Inflammatory macrophage treated with lipopolysaccharide for 1 hour (primary cell): ENCODE measurements at regions not wholly inside any gene's neighbourhood (a gene's known extent, or its start where the extent isn't known, plus 50 kb on each side); places are given as distances from the start of the nearest gene placed in this dataset.

Source experiments
- DNase-seq, 2 donors: peaks; one replicate each; pipeline ENCODE4 v3.0.0-alpha.2; 2020 to 2022

GRCh38 chr10:28930514-28931495, 253.5 kb downstream of the BAMBI start:
- no peak for DNase-seq

DNA sequence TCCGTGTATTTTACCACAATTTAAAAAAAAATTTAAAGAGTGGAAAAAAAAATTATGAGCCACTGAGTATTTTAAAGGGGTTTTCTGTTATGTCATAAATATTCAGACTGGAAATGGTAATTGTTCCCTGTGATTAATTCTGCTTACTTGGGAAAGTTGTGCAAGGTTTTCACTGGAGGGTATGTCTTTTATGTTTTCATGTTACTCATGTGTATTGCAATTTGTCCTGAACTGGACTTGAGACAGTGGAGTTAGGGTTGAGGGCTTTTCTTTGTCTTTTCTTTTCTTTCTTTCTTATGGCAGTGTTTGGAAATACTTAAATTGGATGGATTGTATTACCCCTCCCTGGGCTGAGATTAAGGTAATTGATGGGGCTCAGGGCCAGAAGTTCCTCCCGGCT, 257.7 kb downstream of the BAMBI start:
- no peak for DNase-seq

DNA sequence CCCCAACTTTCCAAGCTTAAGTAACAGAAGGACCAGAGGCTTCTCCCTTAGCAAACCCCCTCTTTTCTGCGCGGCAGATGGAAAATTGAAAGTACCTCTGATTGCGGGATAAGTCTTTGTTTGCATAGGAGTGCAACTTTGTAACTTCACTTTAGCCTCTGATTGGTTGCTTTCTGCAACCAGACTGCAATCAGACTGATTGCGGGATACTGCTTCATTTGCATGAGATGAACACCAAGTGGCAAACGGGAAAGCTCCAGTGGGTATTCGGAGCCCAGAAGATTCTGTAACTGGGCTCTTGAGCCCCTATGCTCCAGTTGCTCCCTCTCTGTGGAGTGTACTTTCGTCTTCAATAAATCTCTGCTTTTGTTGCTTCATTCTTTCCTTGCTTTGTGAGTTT, 260.6 kb downstream of the BAMBI start:
- no peak for DNase-seq

DNA sequence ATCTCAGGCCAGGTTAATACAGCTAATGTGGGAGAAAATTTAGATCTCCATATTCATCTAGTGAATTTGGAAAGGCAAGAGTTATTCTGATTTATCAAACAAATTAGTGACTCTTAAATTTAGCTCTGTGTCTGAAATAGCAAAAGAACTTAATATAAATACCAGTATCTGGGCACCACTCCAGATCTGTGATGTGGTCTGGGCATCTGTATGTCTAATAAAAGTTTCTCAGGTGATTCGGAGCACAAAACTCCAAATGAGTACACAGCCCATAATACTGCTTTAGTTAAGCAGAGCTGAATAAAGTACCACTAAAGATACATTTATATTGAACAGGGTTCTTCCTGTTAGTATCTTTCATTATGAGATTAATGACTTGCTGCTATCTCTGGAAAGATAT, 261.4 kb downstream of the BAMBI start:
- DNase-seq, result no peak

GRCh38 chr10:28939281-28940157, 262.2 kb downstream of the BAMBI start:
- no peak for DNase-seq

DNA sequence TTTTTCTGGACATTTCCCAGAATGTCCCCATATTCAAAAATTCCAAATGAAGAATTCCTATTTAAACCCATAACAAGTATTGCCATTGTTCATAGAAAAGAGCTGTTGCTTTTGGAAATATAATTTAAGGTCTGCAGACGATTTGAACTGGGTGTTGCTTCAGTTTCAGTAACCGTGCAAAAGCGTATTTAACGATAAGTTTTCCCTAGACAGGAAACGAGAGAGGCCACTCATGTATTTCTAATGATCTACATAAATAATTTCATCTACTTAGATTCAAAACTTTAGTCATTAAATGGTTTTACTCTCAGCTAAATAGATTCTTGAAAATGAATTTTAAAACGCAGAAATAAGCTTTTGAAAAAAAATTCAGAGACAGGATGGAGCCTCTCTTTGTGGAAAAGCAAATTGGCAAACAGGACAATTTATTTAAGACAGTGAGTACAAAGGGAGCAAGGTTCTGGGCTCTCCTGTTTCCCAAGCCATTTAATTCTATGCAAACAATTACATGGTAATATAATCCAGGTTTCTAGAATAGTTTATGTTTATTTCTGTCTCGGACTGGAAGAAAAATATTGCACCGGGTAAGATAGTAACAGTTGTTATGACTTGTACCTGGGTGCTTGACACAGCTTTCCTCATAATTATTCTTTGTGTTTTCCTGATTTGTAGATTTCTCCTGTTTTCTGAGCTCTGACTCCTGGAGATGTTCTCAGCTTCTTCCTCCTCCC, 263.0 kb downstream of the BAMBI start:
- no peak for DNase-seq

DNA sequence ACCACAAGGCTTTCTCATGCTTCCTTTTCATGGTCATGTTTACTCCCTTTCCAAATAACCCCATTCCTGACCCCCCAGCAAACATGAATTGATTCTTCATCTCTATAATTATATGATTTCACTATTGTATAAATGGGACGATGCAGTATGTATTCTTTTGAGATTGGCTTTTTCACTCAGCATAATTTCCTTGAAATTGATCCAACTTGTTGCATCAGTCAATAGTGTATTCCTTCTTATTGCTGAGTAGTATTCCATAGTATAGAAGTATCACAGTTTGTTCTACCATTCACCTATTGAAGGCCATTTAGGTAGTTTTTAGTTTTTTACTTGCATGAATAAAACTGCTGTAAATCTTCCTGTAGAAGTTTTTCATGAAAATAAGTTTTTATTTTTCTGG, 264.7 kb downstream of the BAMBI start:
- no peak for DNase-seq

- no peak for DNase-seq
Observed at GRCh38 chr10:28945959-28946358, 268.6 kb downstream of the BAMBI start.

DNA sequence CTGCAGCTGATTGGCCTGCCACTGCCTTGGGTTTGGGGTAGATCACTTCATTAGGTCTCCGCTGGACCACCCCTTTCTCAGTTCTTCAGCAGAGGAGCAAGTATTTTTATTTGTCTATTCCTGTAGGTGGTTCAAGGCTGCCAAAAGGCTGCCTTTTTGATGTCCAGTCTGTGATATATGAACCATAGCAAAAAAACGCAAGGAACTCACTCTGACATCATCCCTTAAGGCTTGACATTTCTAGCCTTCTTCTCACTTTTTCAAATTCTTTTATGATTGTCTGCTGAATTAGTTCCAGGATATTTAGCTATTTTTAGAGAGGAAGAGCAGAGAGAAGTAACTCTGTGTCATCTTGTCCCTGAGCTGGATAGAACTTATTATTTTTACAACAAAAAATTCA, 269.2 kb downstream of the BAMBI start:
- no peak for DNase-seq

DNA sequence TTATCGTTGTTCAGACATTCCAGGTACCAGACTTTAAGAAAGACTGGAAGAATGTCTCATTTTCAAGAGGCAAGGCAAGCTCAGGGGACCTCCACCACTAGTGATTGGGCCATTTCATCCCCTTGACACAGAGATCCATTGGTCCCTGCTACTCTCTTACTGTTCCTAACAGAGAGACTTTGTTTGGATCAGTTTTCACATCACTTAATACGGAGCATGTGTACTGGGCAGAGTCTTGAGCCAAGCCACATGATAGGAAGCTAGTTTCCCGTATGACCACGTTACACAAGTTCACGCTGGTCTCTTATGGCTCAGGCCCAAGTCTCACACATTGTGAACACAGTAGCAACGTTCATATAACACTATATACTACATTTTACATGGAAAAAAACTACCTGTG, 269.9 kb downstream of the BAMBI start:
- DNase-seq, result no peak

DNA sequence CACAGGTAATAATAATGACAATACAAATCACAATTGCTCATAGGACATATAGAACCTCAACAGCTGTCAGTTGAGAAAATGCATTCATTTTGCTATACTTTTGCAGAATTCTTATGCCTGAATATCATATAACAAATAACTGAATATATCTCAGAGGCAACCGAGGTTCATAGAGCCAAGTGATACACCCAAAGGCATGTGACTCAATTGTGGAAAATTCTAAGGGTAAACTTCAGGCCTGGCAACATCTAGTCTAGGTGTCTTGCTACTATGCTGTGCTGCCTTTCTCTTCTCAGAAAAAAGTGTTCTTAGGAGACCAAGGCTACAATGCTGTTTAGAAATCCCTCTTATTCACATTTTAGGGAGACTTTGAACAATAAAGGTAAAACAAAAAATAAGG, 270.7 kb downstream of the BAMBI start:
- DNase-seq, result no peak

DNA sequence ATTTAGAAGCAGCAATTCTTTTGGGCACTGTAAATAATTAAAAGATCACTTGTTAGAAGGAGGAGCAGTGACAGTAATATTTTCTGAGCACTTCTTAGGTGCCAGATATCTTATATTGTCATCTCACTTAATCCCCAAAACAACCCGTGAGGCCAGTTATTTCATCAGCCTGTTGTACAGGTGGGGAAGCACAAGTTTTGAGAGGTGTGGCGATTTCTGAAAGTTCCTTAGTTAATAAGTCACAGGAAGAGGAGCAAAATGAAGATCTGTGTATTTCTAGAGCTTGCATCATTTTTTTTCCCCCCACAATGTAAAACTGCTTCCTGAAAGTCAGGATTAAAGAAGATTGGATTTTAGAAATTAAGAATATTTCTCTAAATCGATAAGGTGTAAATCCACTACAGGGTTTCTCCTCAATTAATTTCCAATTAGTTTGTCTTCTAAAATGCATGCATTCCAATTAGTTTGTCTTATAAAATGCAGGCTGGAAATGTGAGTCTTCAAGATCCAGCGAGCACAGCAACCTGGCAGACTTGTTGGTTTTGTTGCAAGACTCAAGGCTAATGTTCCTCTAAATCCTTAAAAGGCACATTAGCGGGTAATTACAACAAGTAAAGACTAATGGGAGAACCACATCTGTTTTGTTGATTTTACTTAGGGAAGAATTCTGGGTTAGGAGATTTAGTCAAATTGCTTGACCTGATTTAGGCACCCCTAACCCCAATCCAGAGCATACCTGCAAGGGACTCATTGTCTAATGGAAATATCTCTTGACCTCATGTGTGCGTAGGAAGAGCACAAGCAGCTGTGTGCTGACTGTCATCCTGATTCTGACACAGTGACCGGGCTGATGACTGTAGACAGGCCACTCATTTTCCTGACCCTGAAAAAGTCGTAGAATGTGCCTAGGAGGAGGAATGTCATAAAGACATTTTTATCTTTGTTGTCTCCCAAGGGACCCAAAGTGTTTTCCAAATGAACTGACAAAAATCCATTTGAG, 272.0 kb downstream of the BAMBI start:
- DNase-seq, result no peak

DNA sequence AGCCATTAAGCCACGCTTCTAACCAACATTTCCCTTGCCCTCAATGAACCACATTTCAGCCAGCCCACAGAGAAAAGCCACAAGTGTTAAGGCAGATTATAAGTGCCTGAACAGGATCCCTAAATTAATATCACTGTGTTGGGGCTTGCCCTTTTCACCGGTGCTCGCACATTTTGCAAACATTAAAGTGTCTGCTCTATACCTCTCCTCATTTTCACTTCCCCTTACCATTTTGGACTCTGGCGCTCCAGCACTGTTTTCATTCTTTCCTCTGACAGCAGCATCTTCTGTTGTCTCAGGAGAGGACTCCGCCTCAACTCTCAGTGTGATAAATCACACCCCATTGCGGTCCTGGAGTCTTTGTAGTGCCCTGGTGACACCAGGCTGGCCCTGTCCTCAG, 274.2 kb downstream of the BAMBI start:
- no peak for DNase-seq

- DNase-seq, result no peak
Observed at GRCh38 chr10:28952523-28952922, 275.2 kb downstream of the BAMBI start.

GRCh38 chr10:28954211-28954610, 276.9 kb downstream of the BAMBI start:
- no peak for DNase-seq

DNA sequence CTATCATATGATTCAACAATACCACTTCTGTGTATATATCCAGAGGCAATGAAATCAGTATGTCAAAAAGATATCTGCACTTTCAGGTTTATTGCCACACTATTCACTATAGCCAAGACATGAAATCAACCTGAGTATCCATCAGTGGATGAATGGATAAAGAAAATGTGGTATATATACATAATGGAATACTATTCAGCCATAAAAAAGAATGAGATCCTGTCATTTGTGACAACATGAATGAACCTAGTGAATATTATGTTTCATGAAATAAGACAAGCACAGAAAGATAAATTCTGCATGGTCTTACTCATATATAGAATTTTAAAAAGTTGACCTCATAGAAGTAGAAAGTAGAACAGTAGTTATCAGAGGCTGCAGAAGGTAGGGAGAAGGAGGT, 281.1 kb downstream of the BAMBI start:
- DNase-seq, result no peak

DNA sequence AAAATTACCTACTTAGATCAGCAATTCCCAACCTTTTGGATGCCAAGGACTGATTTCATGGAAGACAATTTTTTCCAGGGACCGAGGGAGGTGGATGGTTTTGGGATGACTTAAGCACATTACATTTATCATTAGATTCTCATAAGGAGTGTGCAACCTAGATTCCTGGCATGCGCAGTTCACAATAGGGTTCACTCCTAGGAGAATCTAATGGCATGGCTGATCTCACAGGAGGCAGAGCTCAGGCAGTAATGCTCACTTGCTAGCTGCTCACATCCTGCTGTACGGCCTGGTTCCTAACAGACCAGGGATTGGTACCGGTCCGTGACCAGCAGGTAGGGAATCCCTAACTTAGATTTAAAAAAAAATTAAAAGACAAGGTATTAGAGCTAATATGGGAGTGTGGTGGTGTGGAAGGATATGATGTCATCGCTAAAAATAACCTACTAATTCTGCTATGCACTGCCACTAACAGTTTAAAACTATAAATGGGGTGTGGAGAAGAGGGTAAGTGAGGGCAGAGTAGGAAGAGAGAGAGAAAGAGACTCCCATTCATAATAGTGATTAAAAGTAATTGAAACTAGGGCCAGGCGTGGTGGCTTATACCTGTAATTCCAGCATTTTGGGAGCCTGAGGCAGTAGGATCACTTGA, 282.7 kb downstream of the BAMBI start:
- DNase-seq, result no peak

DNA sequence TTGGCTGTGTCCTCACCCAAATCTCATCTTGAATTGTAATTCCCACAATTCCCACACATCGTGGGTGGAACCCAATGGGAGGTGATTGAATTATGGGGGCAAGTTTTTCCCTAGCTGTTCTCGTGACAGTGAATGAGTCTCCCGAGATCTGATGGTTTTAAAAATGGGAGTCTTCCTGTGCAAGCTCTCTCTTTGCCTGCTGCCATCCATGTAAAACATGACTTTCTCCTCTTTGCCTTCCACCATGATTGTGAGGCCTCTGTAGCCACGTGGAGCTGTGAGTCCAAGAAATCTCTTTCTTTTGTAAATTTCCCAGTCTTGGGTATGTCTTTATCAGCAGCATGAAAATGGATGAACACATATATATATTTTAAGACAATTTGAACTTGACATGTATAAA, 285.4 kb downstream of the BAMBI start:
- DNase-seq, result no peak

DNA sequence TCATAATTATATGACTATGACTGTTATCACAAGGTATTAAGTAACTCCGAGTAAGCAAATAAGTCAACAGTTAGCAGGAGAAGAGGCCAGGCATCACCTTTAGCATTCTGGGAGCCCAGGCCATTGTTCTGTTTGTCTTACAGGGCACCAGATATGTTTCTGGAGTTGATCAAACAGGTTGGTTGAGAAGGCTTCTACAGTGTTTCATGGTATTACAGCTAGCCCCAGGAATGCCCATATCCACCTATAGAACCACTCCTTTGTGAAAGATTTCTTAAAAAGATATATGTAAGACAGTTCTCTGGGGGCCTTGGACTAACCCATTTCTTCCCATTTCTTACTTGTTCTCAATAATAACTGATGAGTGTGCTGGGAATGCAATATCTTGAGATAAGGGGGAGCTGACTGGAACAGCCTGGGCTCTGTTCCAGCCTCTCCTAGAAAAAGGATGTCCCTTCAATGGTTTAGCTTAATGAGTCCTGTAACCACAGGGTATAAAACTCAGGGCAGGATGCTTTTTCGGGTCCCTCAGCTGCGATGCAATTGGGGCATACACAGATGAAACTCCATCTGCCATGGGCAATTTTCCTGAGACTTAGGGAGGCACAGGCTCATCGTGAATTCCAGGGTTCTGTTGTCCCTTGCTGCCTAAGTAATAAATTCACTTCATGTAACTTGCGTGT, 286.4 kb downstream of the BAMBI start:
- no peak for DNase-seq

GRCh38 chr10:28965937-28966336, 288.6 kb downstream of the BAMBI start:
- no peak for DNase-seq

DNA sequence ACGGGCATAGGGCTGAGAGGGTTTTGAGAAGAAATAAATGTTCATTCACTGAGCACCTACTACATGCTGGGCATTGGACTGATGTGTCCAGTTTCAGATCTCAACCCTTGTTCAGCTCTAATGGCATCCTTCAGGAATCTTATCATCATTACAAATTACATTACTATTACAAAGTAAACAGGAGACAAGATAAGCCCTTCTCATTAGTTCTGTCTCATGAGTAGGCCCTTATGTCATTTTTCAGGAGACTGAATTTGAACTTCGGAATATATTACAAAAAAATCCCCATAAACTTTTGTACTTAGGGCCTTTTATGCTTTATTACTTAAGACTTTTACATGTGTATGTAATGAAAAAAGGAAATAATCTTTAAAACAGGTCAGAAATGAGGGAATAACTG, 289.7 kb downstream of the BAMBI start:
- no peak for DNase-seq
